GM12878 (cell line): ENCODE measurements at regions not wholly inside any gene's neighbourhood (a gene's known extent, or its start where the extent isn't known, plus 50 kb on each side); places are given as distances from the start of the nearest gene placed in this dataset.

Experiments used
- ATAC-seq: fragments of 200-7000 bp; cut with Tn5 transposase; 3 replicates; pipeline ENCODE4 v1.9.1; 2020; ENCODE audit warnings: mild to moderate bottlenecking, moderate library complexity
- BruUV-seq: library from RNA; stranded (reverse); fragments of 400-500 nt; replicated peaks from 2 replicates; lab custom pipeline; 2021; lab: Mats Ljungman, UMichigan
- CTCF ChIA-PET: fragments of 300-600 bp; sonication (Branson Sonifier 250); formaldehyde crosslinking; extraction: SDS; loops from one replicate; lab custom pipeline; 2021; ENCODE audit warnings: inconsistent platforms; lab: Yijun Ruan, JAX
- POLR2A ChIA-PET: fragments of 350-600 bp; formaldehyde crosslinking; extraction: SDS; loops from one replicate; lab custom pipeline; 2021; ENCODE audit warnings: inconsistent platforms; lab: Charles Lee
- RAD21 ChIA-PET: fragments of 300-600 bp; sonication (Branson Sonifier 250); formaldehyde crosslinking; loops from one replicate; lab custom pipeline; 2023; ENCODE audit warnings: antibody characterized with exemption; ENCODE audit not compliant: unreplicated experiment; lab: Charles Lee
- SMC1A ChIA-PET: fragments of 300-600 bp; sonication (Branson Sonifier 250); formaldehyde crosslinking; loops from one replicate; lab custom pipeline; 2023; ENCODE audit not compliant: unreplicated experiment, uncharacterized antibody; lab: Charles Lee
- DNase-seq: peaks from one replicate; pipeline ENCODE4 v3.0.0-alpha.2; 2011; ENCODE audit warnings: low read depth, low spot score
- FAIRE-seq: peaks from 3 replicates; lab custom pipeline; 2011; peaks lifted over from hg19 to GRCh38; lab: Jason Lieb, UNC
- H2AFZ ChIP-seq: 2 replicates; pipeline ENCODE4 v1.6.0; 2011; ENCODE audit warnings: low read depth, low read length, control low read depth; ENCODE audit not compliant: control insufficient read depth
- H3K27ac ChIP-seq: 2 replicates; pipeline ENCODE4 v1.5.1; 2011; ENCODE audit warnings: control low read depth; ENCODE audit not compliant: control insufficient read depth, insufficient read depth
- H3K27me3 ChIP-seq, 2 experiments: replicated peaks in 1 of 2; 2 replicates each; pipeline versions ENCODE4 v1.6.0 to v1.6.1; 2011; ENCODE audit warnings: low read length in 1 of 2; ENCODE audit not compliant: control insufficient read depth in 2 of 2, insufficient read depth in 2 of 2
- H3K36me3 ChIP-seq, 2 experiments: 2 replicates each; pipeline ENCODE4 v1.5.1; 2011; ENCODE audit warnings: low read length in 1 of 2; ENCODE audit not compliant: control insufficient read depth in 2 of 2, insufficient read depth in 2 of 2
- H3K4me1 ChIP-seq: 2 replicates; pipeline ENCODE4 v1.6.1; 2011; ENCODE audit warnings: mild to moderate bottlenecking, low read length, moderate library complexity, mixed read lengths; ENCODE audit not compliant: control insufficient read depth, insufficient read depth
- H3K4me2 ChIP-seq: 2 replicates; pipeline ENCODE4 v1.6.0; 2011; ENCODE audit warnings: control low read depth; ENCODE audit not compliant: control insufficient read depth, insufficient read depth
- H3K4me3 ChIP-seq: fragments of 200-600 bp; sonication (generic); 2 replicates; pipeline ENCODE4 v1.5.1; 2016
- H3K79me2 ChIP-seq: 2 replicates; pipeline ENCODE4 v1.6.0; 2011; ENCODE audit warnings: low read length; ENCODE audit not compliant: control insufficient read depth, insufficient read depth
- H3K9ac ChIP-seq: 2 replicates; pipeline ENCODE4 v1.8.0; 2011; ENCODE audit warnings: low read length, control low read depth, mixed read lengths; ENCODE audit not compliant: control insufficient read depth, insufficient read depth
- H3K9me3 ChIP-seq: replicated peaks from 3 replicates; pipeline ENCODE4 v1.5.1; 2011; ENCODE audit warnings: mild to moderate bottlenecking, low read length; ENCODE audit not compliant: control insufficient read depth, insufficient read depth
- H4K20me1 ChIP-seq: 2 replicates; pipeline ENCODE4 v1.6.0; 2011; ENCODE audit not compliant: control insufficient read depth, insufficient read depth
- FOXK2 ChIP-seq: fragments of 450-650 bp; IDR thresholded peaks from 2 replicates; pipeline ENCODE4 v1.6.1; 2017; ENCODE audit warnings: mild to moderate bottlenecking, moderate library complexity
- GABPA ChIP-seq: IDR thresholded peaks from 2 replicates; pipeline ENCODE4 v1.6.1; 2014; ENCODE audit warnings: antibody characterized with exemption, low read depth, mild to moderate bottlenecking, inconsistent platforms
- MEF2A ChIP-seq: IDR thresholded peaks from 2 replicates; pipeline ENCODE4 v1.6.1; 2011; ENCODE audit warnings: low read depth, mild to moderate bottlenecking, low read length, moderate library complexity; ENCODE audit not compliant: insufficient read depth
- NBN ChIP-seq: fragments of 450-650 bp; IDR thresholded peaks from 2 replicates; pipeline ENCODE4 v1.6.1; 2016
- SIN3A ChIP-seq: IDR thresholded peaks from 2 replicates; pipeline ENCODE4 v1.6.1; 2012; ENCODE audit warnings: low read depth, low read length, improper control_type of control experiment
- SREBF2 ChIP-seq: IDR thresholded peaks from 2 replicates; pipeline ENCODE4 v1.6.1; 2012; ENCODE audit warnings: mild to moderate bottlenecking, low read length
- SRF ChIP-seq, 2 experiments: IDR thresholded peaks; 2 replicates each; pipeline ENCODE4 v1.6.1; 2011; ENCODE audit warnings: low read depth in 2 of 2, low read length in 2 of 2, mild to moderate bottlenecking in 1 of 2, moderate library complexity in 1 of 2
- TCF7 ChIP-seq: IDR thresholded peaks from 2 replicates; pipeline ENCODE4 v1.6.1; 2014; ENCODE audit warnings: antibody characterized with exemption, borderline replicate concordance
- WGBS: methylation state at CpG from one replicate; pipeline ENCODE4 v1.1.6; 2016; ENCODE audit warnings: low lambda C conversion rate; ENCODE audit not compliant: insufficient replicate concordance, insufficient coverage; ENCODE audit errors: missing lambda C conversion rate; 5-methylcytosine and 5-hydroxymethylcytosine counted together
- in situ Hi-C: fragments of 300-500 bp; cut with MboI; formaldehyde crosslinking; loops from 9 replicates; pipeline ENCODE4 v1.14.3; 2018; ENCODE audit warnings: mixed read lengths
- intact Hi-C: fragments of 100-400 bp; cut with micrococcal nuclease; formaldehyde crosslinking; loops from one replicate; pipeline ENCODE4 v1.14.2; 2022; ENCODE audit not compliant: unreplicated experiment
- TF ChIP-seq, protein P1 (sequence below): fragments of 150-350 bp; IDR thresholded peaks from 2 replicates; pipeline ENCODE4 v1.6.1; 2014; ENCODE audit warnings: mild to moderate bottlenecking, low read depth, low read length
- TF ChIP-seq, protein P2 (sequence below): IDR thresholded peaks from 2 replicates; pipeline ENCODE4 v1.6.1; 2012; ENCODE audit warnings: low read depth, low read length, improper control_type of control experiment

DNA sequence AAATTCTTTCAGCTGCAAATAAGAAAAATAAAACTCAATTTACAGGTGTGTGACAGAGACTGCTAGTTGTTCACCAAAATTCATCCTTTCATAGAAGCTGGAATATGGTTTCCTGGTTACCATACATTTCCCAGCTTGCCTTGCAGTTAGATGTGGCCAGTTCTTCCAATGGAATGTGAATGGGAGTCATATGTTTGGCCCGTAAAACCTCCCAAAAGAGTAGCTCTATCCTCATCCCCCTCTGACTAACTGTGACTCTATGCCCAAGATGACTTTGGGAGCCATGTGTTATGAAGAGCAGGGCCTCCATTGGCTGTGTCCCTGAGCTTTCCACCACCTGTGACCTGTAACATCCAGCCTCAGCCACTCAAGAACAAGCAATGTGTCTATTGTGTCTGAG, 90.6 kb upstream of the NGF start (continued):
- TF ChIP-seq, protein P1, sequence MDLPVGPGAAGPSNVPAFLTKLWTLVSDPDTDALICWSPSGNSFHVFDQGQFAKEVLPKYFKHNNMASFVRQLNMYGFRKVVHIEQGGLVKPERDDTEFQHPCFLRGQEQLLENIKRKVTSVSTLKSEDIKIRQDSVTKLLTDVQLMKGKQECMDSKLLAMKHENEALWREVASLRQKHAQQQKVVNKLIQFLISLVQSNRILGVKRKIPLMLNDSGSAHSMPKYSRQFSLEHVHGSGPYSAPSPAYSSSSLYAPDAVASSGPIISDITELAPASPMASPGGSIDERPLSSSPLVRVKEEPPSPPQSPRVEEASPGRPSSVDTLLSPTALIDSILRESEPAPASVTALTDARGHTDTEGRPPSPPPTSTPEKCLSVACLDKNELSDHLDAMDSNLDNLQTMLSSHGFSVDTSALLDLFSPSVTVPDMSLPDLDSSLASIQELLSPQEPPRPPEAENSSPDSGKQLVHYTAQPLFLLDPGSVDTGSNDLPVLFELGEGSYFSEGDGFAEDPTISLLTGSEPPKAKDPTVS, result no peak
- TF ChIP-seq TCF7 (no peak), SREBF2 (no peak)

GRCh38 chr1:115428256-115428655, 90.2 kb upstream of the NGF start:
- no peaks in the 10 kb centered on the region for H3K27me3 ChIP-seq
- no peaks in the 10 kb centered on the region for H3K79me2 ChIP-seq
- H3K9ac ChIP-seq, result no peak overlapping the region
- 15% methylated on average over 2 of the region's 2 CpGs for WGBS
- H2AFZ ChIP-seq, result no peak overlapping the region
- no peaks in the 10 kb centered on the region for H4K20me1 ChIP-seq
- in situ Hi-C loops, result loop anchor here (10.0 kb wide), 1 partner anchor 57 kb away; no protein-coding TSS in a partner anchor
- H3K4me2 ChIP-seq, result no peak overlapping the region
- FAIRE-seq (no peak), DNase-seq (no peak), ATAC-seq (no peak)
- ChIA-PET SMC1A (no interaction called here), CTCF (no interaction called here), POLR2A (no interaction called here), RAD21 (no interaction called here)
- no peaks in the 10 kb centered on the region for H3K9me3 ChIP-seq
- no peak overlapping the region for H3K27ac ChIP-seq
- BruUV-seq, result no TSS peak
- no peaks in the 10 kb centered on the region for H3K36me3 ChIP-seq
- no peak overlapping the region for H3K4me3 ChIP-seq
- intact Hi-C loops, result no loop called here
- TF ChIP-seq, protein P2, sequence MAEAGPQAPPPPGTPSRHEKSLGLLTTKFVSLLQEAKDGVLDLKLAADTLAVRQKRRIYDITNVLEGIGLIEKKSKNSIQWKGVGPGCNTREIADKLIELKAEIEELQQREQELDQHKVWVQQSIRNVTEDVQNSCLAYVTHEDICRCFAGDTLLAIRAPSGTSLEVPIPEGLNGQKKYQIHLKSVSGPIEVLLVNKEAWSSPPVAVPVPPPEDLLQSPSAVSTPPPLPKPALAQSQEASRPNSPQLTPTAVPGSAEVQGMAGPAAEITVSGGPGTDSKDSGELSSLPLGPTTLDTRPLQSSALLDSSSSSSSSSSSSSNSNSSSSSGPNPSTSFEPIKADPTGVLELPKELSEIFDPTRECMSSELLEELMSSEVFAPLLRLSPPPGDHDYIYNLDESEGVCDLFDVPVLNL, result no peak
- no peak for TF ChIP-seq FOXK2
- TF ChIP-seq SIN3A, result no peak
- no peak for TF ChIP-seq MEF2A
- no peak for TF ChIP-seq GABPA
- no peak for TF ChIP-seq NBN
- no peak for TF ChIP-seq SRF (IDR thresholded peaks at IDR 0.05; ENCODE audit: low read depth in 2 of 2, low read length in 2 of 2)
- H3K4me1 ChIP-seq, result no peaks in the 10 kb centered on the region
